Bronchial epithelial cell (primary cell): ENCODE measurements at regions not wholly inside any gene's neighbourhood (a gene's known extent, or its start where the extent isn't known, plus 50 kb on each side); places are given as distances from the start of the nearest gene placed in this dataset.

ENCODE experiments used
- DNase-seq: peaks from one replicate; pipeline ENCODE4 v3.0.0-alpha.2; 2010; ENCODE audit warnings: low read depth
- FAIRE-seq: peaks from 2 replicates; lab custom pipeline; 2011; peaks lifted over from hg19 to GRCh38; lab: Jason Lieb, UNC
- H3K27me3 ChIP-seq: 2 replicates; pipeline ENCODE4 v1.5.1; 2011; ENCODE audit warnings: low read length; ENCODE audit not compliant: control insufficient read depth, insufficient read depth
- H3K36me3 ChIP-seq: 2 replicates; pipeline ENCODE4 v1.5.1; 2011; ENCODE audit warnings: low read length; ENCODE audit not compliant: control insufficient read depth, insufficient read depth
- H3K4me3 ChIP-seq: 2 replicates; pipeline ENCODE4 v1.5.1; 2011; ENCODE audit warnings: mild to moderate bottlenecking, low read depth, low read length, control low read depth
- CTCF ChIP-seq: IDR thresholded peaks from 2 replicates; pipeline ENCODE4 v1.5.1; 2011; ENCODE audit warnings: mild to moderate bottlenecking, moderate library complexity, low read length, control low read depth, inconsistent platforms; ENCODE audit not compliant: insufficient read depth, severe bottlenecking

DNA sequence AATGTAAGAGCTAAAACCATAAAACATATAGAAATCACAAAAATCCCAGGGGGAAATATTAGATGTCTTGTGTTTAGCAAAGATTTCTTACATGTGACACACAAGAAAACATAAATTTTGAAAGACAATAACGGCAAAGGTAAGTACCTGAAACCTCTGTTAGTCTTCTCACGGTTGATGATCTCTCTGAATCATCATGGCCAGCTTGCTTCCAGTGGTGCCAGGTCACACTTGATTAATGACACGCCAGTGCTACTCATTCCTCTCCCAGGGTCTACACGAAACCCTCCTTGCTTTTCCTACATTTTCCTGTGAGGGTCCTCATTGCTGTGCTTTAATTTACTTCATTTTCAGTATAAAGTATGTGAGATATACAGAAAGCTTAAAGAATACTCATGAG is 114.4 kb upstream of the PARP11 start:
- no peak for TF ChIP-seq CTCF
- FAIRE-seq (no peak), DNase-seq (no peak)
- H3K4me3 ChIP-seq: no peak overlapping the region
- H3K36me3 ChIP-seq: no peaks in the 10 kb centered on the region
- H3K27me3 ChIP-seq: no peaks in the 10 kb centered on the region

- no peaks in the 10 kb centered on the region for H3K36me3 ChIP-seq
- no peak for TF ChIP-seq CTCF
- FAIRE-seq (no peak), DNase-seq (peak; percentile 66)
- no peaks in the 10 kb centered on the region for H3K27me3 ChIP-seq
- H3K4me3 ChIP-seq: no peak overlapping the region
Measured at GRCh38 chr12:3980504-3981272, 107.5 kb upstream of the PARP11 start.

- TF ChIP-seq CTCF: no peak
- DNase-seq (no peak), FAIRE-seq (no peak)
- H3K36me3 ChIP-seq: no peaks in the 10 kb centered on the region
- peaks cover 2% of the 10 kb centered on the region for H3K27me3 ChIP-seq
- no peak overlapping the region for H3K4me3 ChIP-seq
Measured at GRCh38 chr12:3977621-3978020, 104.4 kb upstream of the PARP11 start.

DNA sequence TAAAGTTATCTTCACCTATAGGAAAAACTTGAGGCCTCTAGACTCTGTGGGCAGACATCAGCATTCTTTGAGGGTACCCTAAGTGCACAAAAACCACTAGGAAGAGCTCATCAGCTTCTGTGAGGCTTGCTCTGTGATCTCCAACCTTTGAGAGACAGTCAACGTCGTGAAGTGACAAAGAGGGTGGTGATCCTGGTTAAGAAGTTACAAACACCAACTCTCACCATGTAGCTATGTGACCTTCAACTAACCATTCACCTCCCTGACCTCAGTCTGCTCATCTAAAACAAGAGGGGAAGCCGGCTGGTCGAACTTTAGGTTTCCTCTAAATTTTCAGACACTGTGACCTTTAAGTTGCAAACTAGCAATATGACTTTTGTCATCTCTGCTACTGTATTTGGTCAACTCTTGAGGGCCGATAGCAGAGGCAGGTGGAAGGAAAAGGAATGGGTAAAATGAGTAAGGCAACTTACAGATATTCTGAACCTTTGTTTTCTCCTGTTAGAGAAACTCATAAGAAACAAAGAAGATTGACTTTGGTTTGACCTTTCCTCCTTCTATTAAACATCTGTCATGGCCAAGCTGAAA is 103.2 kb upstream of the PARP11 start:
- FAIRE-seq (peak; percentile 7), DNase-seq (no peak)
- Histone ChIP-seq H3K27me3 (peaks cover 2% of the 10 kb centered on the region), H3K36me3 (no peaks in the 10 kb centered on the region), H3K4me3 (no peak overlapping the region)
- no peak for TF ChIP-seq CTCF

GRCh38 chr12:3975652-3976051 is 102.5 kb upstream of the PARP11 start:
- FAIRE-seq (no peak), DNase-seq (no peak)
- no peaks in the 10 kb centered on the region for H3K36me3 ChIP-seq
- H3K27me3 ChIP-seq: peaks cover 2% of the 10 kb centered on the region
- TF ChIP-seq CTCF: no peak
- H3K4me3 ChIP-seq: no peak overlapping the region
